OCI-LY3 (cell line): ENCODE measurements at regions not wholly inside any gene's neighbourhood (a gene's known extent, or its start where the extent isn't known, plus 50 kb on each side); places are given as distances from the start of the nearest gene placed in this dataset.

Source experiments
- H2AFZ ChIP-seq: fragments of 200-600, 300-600 bp; shearing (Covaris generic); 2 replicates; pipeline ENCODE4 v1.6.0; 2014; ENCODE audit warnings: antibody characterized with exemption, low read depth, low read length
- H3K27ac ChIP-seq: fragments of 200-600, 300-600 bp; sonication (generic); 2 replicates; pipeline ENCODE4 v1.5.1; 2014; ENCODE audit warnings: mild to moderate bottlenecking, low read length, moderate library complexity, mixed read lengths
- H3K27me3 ChIP-seq: fragments of 200-600, 300-600 bp; sonication (generic); 2 replicates; pipeline ENCODE4 v1.6.1; 2014; ENCODE audit warnings: low read depth, low read length, mixed read lengths
- H3K36me3 ChIP-seq: fragments of 200-600, 300-600 bp; sonication (generic); replicated peaks from 2 replicates; pipeline ENCODE3; 2014; ENCODE audit warnings: low read depth, low read length, mixed read lengths
- H3K4me1 ChIP-seq: fragments of 300-600, 200-600 bp; sonication (generic); 2 replicates; pipeline ENCODE4 v1.6.1; 2014; ENCODE audit warnings: low read length, mixed read lengths
- H3K4me2 ChIP-seq: fragments of 200-600, 300-600 bp; sonication (generic); 2 replicates; pipeline ENCODE4 v1.6.1; 2014; ENCODE audit warnings: low read length, mixed read lengths
- H3K4me3 ChIP-seq: fragments of 300-600, 200-600 bp; sonication (generic); 2 replicates; pipeline ENCODE4 v1.5.1; 2014; ENCODE audit warnings: antibody characterized with exemption, mild to moderate bottlenecking, low read length, moderate library complexity
- H3K79me2 ChIP-seq: fragments of 300-600, 200-600 bp; shearing (Covaris generic); 2 replicates; pipeline ENCODE4 v1.6.1; 2014; ENCODE audit warnings: mild to moderate bottlenecking, low read length, mixed read lengths
- H3K9ac ChIP-seq: fragments of 300-600, 200-600 bp; shearing (Covaris generic); 2 replicates; pipeline ENCODE4 v1.6.0; 2014; ENCODE audit warnings: mild to moderate bottlenecking, low read length, moderate library complexity
- H3K9me3 ChIP-seq: fragments of 200-600, 300-600 bp; shearing (Covaris generic); 2 replicates; pipeline ENCODE4 v1.6.1; 2014; ENCODE audit warnings: low read length, mixed read lengths; ENCODE audit not compliant: insufficient read depth
- H4K20me1 ChIP-seq: fragments of 200-600, 300-600 bp; sonication (generic); 2 replicates; pipeline ENCODE4 v1.6.1; 2016; ENCODE audit warnings: low read length, mixed read lengths; ENCODE audit not compliant: insufficient read depth
- EZH2phosphoT487 ChIP-seq: fragments of 200-600 bp; shearing (Covaris generic); IDR thresholded peaks from 2 replicates; pipeline ENCODE4 v1.6.1; 2018; ENCODE audit warnings: antibody characterized with exemption, mixed run types, low read depth
- TF ChIP-seq, protein P1 (sequence below): fragments of 200-600, 300-600 bp; sonication (generic); IDR thresholded peaks from 2 replicates; pipeline ENCODE4 v1.5.1; 2014; ENCODE audit warnings: antibody characterized with exemption, low read length, low read depth

DNA sequence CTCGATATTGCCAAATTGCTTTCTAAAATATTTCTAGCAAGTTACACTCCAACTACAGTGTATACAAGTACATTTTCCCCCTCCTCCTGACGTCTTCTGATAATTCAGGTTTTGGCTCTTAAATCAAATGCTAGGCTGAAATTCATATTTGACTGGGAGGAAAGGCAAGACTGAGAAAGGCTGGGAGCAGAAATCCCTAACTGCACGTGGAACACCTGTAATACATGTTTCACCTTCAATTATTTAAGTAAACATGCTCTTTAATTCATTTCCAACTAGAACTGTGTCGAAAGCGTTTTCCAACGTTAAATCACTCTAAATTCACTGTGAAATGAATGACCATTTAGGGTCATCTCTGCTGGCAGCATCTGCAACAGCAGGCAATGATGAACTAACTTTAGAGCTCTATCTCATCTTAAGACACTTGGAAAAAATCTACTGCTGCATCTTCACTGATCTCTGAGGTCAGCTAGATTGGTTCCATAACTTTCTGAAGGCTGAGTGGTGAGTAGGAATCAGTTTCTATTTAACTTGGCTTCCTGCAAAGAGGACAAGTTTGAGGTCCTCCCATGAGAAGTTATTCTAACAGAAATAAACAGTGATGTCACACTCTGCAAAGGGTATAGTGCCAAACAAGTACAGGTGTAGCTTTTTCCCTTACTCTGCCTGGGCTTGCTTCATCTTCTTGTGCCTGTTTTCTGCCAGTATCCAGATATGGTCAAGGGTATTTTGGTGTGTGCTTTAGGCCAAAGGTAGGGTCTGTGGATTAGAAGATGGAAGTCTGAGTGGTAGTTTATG, 144.3 kb upstream of the PAK3 start:
- Histone ChIP-seq H3K9ac (no peak overlapping the region), H3K4me2 (no peak overlapping the region), H4K20me1 (no peaks in the 10 kb centered on the region), H3K27me3 (no peaks in the 10 kb centered on the region), H3K79me2 (no peaks in the 10 kb centered on the region), H3K4me1 (no peaks in the 10 kb centered on the region), H3K27ac (no peak overlapping the region), H3K36me3 (no peaks in the 10 kb centered on the region), H3K4me3 (no peak overlapping the region), H3K9me3 (no peaks in the 10 kb centered on the region), H2AFZ (no peak overlapping the region)
- TF ChIP-seq, protein P1, sequence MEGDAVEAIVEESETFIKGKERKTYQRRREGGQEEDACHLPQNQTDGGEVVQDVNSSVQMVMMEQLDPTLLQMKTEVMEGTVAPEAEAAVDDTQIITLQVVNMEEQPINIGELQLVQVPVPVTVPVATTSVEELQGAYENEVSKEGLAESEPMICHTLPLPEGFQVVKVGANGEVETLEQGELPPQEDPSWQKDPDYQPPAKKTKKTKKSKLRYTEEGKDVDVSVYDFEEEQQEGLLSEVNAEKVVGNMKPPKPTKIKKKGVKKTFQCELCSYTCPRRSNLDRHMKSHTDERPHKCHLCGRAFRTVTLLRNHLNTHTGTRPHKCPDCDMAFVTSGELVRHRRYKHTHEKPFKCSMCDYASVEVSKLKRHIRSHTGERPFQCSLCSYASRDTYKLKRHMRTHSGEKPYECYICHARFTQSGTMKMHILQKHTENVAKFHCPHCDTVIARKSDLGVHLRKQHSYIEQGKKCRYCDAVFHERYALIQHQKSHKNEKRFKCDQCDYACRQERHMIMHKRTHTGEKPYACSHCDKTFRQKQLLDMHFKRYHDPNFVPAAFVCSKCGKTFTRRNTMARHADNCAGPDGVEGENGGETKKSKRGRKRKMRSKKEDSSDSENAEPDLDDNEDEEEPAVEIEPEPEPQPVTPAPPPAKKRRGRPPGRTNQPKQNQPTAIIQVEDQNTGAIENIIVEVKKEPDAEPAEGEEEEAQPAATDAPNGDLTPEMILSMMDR = no peak
- no peak for TF ChIP-seq EZH2phosphoT487

DNA sequence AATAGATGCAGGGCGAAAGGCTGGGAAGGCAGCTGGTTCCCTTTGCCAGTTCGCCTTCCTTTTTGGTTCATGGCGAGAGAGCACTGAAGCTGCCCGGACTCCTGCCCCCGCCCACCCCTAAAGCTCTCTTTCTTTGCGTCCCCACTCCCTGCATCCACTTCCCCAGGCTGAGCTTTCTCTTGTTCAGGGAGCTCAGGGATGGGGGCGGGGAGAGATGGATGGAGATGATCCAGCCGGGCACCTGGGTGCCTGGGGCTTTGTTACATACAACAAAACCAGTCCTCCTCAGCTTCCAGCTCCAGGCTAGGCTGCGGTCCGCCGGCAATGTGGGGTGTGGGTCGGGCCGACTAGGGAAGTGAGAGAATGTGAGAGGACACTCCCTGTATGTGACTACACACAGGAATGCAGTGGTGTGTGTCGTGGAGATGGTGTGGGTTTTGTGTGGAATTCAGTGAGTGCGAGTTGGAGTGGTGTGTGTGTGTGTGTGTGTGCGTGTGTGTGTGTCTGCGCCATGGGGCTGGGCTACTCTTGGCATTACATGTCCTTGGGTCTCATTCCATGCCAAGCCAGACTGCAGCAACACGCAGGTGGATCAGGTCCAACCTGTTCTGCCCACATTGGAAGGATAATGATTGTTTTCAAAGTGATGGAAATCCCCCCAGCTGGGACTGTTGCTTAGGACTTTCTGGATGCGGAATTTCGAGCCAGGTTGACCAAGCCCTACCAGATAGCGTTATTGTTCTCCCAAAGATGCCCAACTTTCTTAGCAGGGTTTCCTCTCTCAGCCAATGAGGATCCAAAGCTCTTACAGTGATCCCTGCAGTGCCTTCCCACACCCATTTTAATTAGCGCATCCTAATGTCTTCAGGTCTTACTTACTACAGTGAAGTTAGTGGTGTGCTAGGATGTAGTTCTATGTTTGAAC, 149.4 kb upstream of the CHRDL1 start:
- Histone ChIP-seq H3K79me2 (no peaks in the 10 kb centered on the region), H3K4me3 (no peak overlapping the region), H2AFZ (no peak overlapping the region), H3K4me1 (no peaks in the 10 kb centered on the region), H3K36me3 (no peaks in the 10 kb centered on the region), H3K27ac (no peak overlapping the region), H3K9me3 (no peaks in the 10 kb centered on the region), H3K9ac (no peak overlapping the region), H4K20me1 (no peaks in the 10 kb centered on the region), H3K4me2 (no peak overlapping the region), H3K27me3 (no peaks in the 10 kb centered on the region)
- no peak for TF ChIP-seq EZH2phosphoT487
- TF ChIP-seq, protein P1 = no peak

DNA sequence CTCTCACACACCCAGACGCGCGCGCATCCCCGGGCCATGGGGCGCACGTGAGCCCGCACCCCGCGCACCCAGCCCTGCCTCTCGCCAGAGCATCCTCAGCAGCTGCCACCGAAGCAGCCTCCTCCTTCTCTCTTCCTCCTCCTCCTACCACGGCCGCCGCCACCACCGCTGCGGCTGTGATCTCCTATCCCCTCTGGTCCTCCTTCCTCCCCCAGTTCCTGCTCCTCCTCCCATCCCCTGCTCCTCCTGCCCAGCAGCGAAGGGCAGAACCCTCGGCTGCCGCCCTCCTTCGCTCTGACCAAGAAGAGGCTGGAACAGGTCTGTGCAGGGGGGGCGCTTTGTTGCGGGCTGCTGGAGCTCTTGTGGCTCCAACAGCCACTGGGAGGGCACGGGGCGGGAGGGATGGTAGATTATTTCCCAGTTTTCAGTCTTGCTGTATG, 148.7 kb upstream of the CHRDL1 start:
- no peaks in the 10 kb centered on the region for H3K79me2 ChIP-seq
- no peaks in the 10 kb centered on the region for H3K27me3 ChIP-seq
- H2AFZ ChIP-seq = no peak overlapping the region
- H3K4me1 ChIP-seq = no peaks in the 10 kb centered on the region
- H4K20me1 ChIP-seq = no peaks in the 10 kb centered on the region
- no peak overlapping the region for H3K4me3 ChIP-seq
- H3K27ac ChIP-seq = no peak overlapping the region
- no peak overlapping the region for H3K9ac ChIP-seq
- H3K36me3 ChIP-seq = no peaks in the 10 kb centered on the region
- TF ChIP-seq EZH2phosphoT487 = no peak
- TF ChIP-seq, protein P1 = no peak
- H3K4me2 ChIP-seq = no peak overlapping the region
- H3K9me3 ChIP-seq = no peaks in the 10 kb centered on the region

DNA sequence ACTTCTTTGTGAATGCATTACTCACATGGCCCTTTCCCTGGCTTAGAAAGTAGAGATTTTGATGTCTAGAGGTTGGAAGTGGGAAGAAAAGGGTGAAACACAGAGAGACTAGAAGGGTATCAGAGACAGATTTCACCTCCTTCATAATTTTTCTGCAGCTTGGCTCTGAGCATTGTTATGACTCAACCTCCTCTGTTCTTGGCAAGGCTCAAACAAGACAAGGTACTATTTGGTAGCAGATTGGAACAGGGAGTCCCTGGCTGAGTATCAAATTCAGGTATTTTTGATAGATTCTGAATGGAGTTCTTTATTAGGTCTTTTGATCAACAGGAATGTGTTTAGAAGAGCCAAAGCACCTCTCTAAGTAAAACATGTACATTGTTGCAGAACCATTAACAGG, 146.3 kb upstream of the CHRDL1 start:
- Histone ChIP-seq H3K4me1 (no peaks in the 10 kb centered on the region), H3K27ac (no peak overlapping the region), H3K4me2 (no peak overlapping the region), H4K20me1 (no peaks in the 10 kb centered on the region), H3K36me3 (no peaks in the 10 kb centered on the region), H3K79me2 (no peaks in the 10 kb centered on the region), H2AFZ (no peak overlapping the region), H3K4me3 (no peak overlapping the region), H3K27me3 (no peaks in the 10 kb centered on the region), H3K9me3 (no peaks in the 10 kb centered on the region), H3K9ac (no peak overlapping the region)
- TF ChIP-seq, protein P1 = no peak
- TF ChIP-seq EZH2phosphoT487 = no peak
